ENCODE measurements at regions not wholly inside any gene's neighbourhood (a gene's known extent, or its start where the extent isn't known, plus 50 kb on each side); places are given as distances from the start of the nearest gene placed in this dataset.

GRCh38 chr11:96893988-96894387, 504.2 kb downstream of the JRKL start:
- Mint-ChIP-seq H3K27ac (no peak overlapping the region), H3K4me1 (no peaks in the 10 kb centered on the region), H3K36me3 (no peaks in the 10 kb centered on the region), H3K27me3 (no peaks in the 10 kb centered on the region), H3K4me3 (no peak overlapping the region), H3K9me3 (ENCODE audit: low read depth) (peaks cover 4% of the 10 kb centered on the region)
- CTCF ChIA-PET = no interaction called here
- ATAC-seq (no peak), DNase-seq (no peak)

- Mint-ChIP-seq H3K27me3 (no peaks in the 10 kb centered on the region), H3K9me3 (ENCODE audit: low read depth) (peaks cover 4% of the 10 kb centered on the region), H3K27ac (no peak overlapping the region)
Measured at GRCh38 chr11:96894587-96894986, 504.8 kb downstream of the JRKL start.

GRCh38 chr11:96899971-96900370, 510.2 kb downstream of the JRKL start:
- no peak for ATAC-seq
- Mint-ChIP-seq H3K36me3 (no peaks in the 10 kb centered on the region), H3K4me3 (no peak overlapping the region), H3K27ac (no peak overlapping the region), H3K9me3 (ENCODE audit: low read depth) (peaks cover 2% of the 10 kb centered on the region), H3K27me3 (no peaks in the 10 kb centered on the region), H3K4me1 (no peaks in the 10 kb centered on the region)
- CTCF ChIA-PET = no interaction called here
- DNase-seq = no peak

More at GRCh38 chr11:96894587-96894986, 504.8 kb downstream of the JRKL start:
- DNase-seq (no peak), ATAC-seq (no peak)
- CTCF ChIA-PET = no interaction called here
- no peaks in the 10 kb centered on the region for H3K36me3 Mint-ChIP-seq
- H3K4me1 Mint-ChIP-seq = no peaks in the 10 kb centered on the region
- H3K4me3 Mint-ChIP-seq = no peak overlapping the region

GRCh38 chr11:96905143-96905542, 515.3 kb downstream of the JRKL start:
- H3K4me3 Mint-ChIP-seq = no peak overlapping the region
- H3K4me1 Mint-ChIP-seq = no peaks in the 10 kb centered on the region
- H3K9me3 Mint-ChIP-seq (ENCODE audit: low read depth) = peaks cover 2% of the 10 kb centered on the region
- no peaks in the 10 kb centered on the region for H3K36me3 Mint-ChIP-seq
- CTCF ChIA-PET = no interaction called here
- no peaks in the 10 kb centered on the region for H3K27me3 Mint-ChIP-seq
- no peak overlapping the region for H3K27ac Mint-ChIP-seq
- ATAC-seq (no peak), DNase-seq (no peak)

GRCh38 chr11:96905663-96906062, 515.9 kb downstream of the JRKL start:
- Mint-ChIP-seq H3K27ac (no peak overlapping the region), H3K27me3 (no peaks in the 10 kb centered on the region), H3K9me3 (ENCODE audit: low read depth) (peaks cover 2% of the 10 kb centered on the region), H3K4me3 (no peak overlapping the region), H3K4me1 (no peaks in the 10 kb centered on the region), H3K36me3 (no peaks in the 10 kb centered on the region)
- ATAC-seq (no peak), DNase-seq (no peak)
- CTCF ChIA-PET = no interaction called here

- H3K27me3 Mint-ChIP-seq = no peaks in the 10 kb centered on the region
- H3K36me3 Mint-ChIP-seq = no peaks in the 10 kb centered on the region
- ATAC-seq = no peak
- no peaks in the 10 kb centered on the region for H3K4me1 Mint-ChIP-seq
- H3K9me3 Mint-ChIP-seq (ENCODE audit: low read depth) = peaks cover 2% of the 10 kb centered on the region
- H3K27ac Mint-ChIP-seq = no peak overlapping the region
- DNase-seq = no peak
- no peak overlapping the region for H3K4me3 Mint-ChIP-seq
- CTCF ChIA-PET = no interaction called here
Measured at GRCh38 chr11:96906476-96906875, 516.7 kb downstream of the JRKL start.

GRCh38 chr11:96925862-96926261, 536.0 kb downstream of the JRKL start:
- H3K9me3 Mint-ChIP-seq (ENCODE audit: low read depth) = peaks cover 2% of the 10 kb centered on the region
- ATAC-seq = no peak
- no peaks in the 10 kb centered on the region for H3K4me1 Mint-ChIP-seq
- no peak overlapping the region for H3K4me3 Mint-ChIP-seq
- H3K27ac Mint-ChIP-seq = no peak overlapping the region
- H3K36me3 Mint-ChIP-seq = no peaks in the 10 kb centered on the region
- H3K27me3 Mint-ChIP-seq = no peaks in the 10 kb centered on the region
- DNase-seq = no peak
- CTCF ChIA-PET = no interaction called here

- DNase-seq = no peak
- no peak overlapping the region for H3K27ac Mint-ChIP-seq
- CTCF ChIA-PET = no interaction called here
- no peaks in the 10 kb centered on the region for H3K36me3 Mint-ChIP-seq
- peaks cover 6% of the 10 kb centered on the region for H3K9me3 Mint-ChIP-seq (ENCODE audit: low read depth)
- no peak overlapping the region for H3K4me3 Mint-ChIP-seq
- no peak for ATAC-seq
- H3K4me1 Mint-ChIP-seq = no peaks in the 10 kb centered on the region
- H3K27me3 Mint-ChIP-seq = no peaks in the 10 kb centered on the region
Measured at GRCh38 chr11:96940227-96940626, 550.4 kb downstream of the JRKL start.

- no peaks in the 10 kb centered on the region for H3K4me1 Mint-ChIP-seq
- CTCF ChIA-PET = no interaction called here
- H3K36me3 Mint-ChIP-seq = no peaks in the 10 kb centered on the region
- no peak overlapping the region for H3K27ac Mint-ChIP-seq
- no peaks in the 10 kb centered on the region for H3K27me3 Mint-ChIP-seq
- no peak overlapping the region for H3K4me3 Mint-ChIP-seq
- H3K9me3 Mint-ChIP-seq (ENCODE audit: low read depth) = peaks cover 4% of the 10 kb centered on the region
- DNase-seq (no peak), ATAC-seq (no peak)
Measured at GRCh38 chr11:96942855-96943254, 553.0 kb downstream of the JRKL start.

GRCh38 chr11:96943970-96944369, 554.2 kb downstream of the JRKL start:
- Mint-ChIP-seq H3K4me1 (no peaks in the 10 kb centered on the region), H3K27ac (no peak overlapping the region), H3K4me3 (no peak overlapping the region), H3K27me3 (no peaks in the 10 kb centered on the region), H3K36me3 (no peaks in the 10 kb centered on the region), H3K9me3 (ENCODE audit: low read depth) (no peaks in the 10 kb centered on the region)
- CTCF ChIA-PET = no interaction called here
- DNase-seq (no peak), ATAC-seq (no peak)

GRCh38 chr11:96948066-96948465, 558.3 kb downstream of the JRKL start:
- CTCF ChIA-PET = no interaction called here
- no peak for DNase-seq
- Mint-ChIP-seq H3K9me3 (ENCODE audit: low read depth) (no peaks in the 10 kb centered on the region), H3K36me3 (no peaks in the 10 kb centered on the region), H3K4me1 (no peaks in the 10 kb centered on the region), H3K4me3 (no peak overlapping the region), H3K27me3 (no peaks in the 10 kb centered on the region), H3K27ac (no peak overlapping the region)
- ATAC-seq = no peak

- Mint-ChIP-seq H3K27me3 (no peaks in the 10 kb centered on the region), H3K9me3 (ENCODE audit: low read depth) (no peaks in the 10 kb centered on the region)
Measured at GRCh38 chr11:96949464-96949863, 559.7 kb downstream of the JRKL start.

GRCh38 chr11:96954587-96955242, 564.9 kb downstream of the JRKL start:
- Mint-ChIP-seq H3K36me3 (no peaks in the 10 kb centered on the region), H3K4me3 (no peak overlapping the region)
- CTCF ChIA-PET = no interaction called here

More at GRCh38 chr11:96949464-96949863, 559.7 kb downstream of the JRKL start:
- H3K4me1 Mint-ChIP-seq = no peaks in the 10 kb centered on the region
- ATAC-seq (no peak), DNase-seq (no peak)
- CTCF ChIA-PET = no interaction called here
- H3K27ac Mint-ChIP-seq = no peak overlapping the region
- H3K36me3 Mint-ChIP-seq = no peaks in the 10 kb centered on the region
- no peak overlapping the region for H3K4me3 Mint-ChIP-seq

GRCh38 chr11:96960476-96960875, 570.7 kb downstream of the JRKL start:
- DNase-seq (no peak), ATAC-seq (no peak)
- no peak overlapping the region for H3K4me3 Mint-ChIP-seq
- H3K4me1 Mint-ChIP-seq = no peaks in the 10 kb centered on the region
- no peak overlapping the region for H3K27ac Mint-ChIP-seq
- H3K27me3 Mint-ChIP-seq = no peaks in the 10 kb centered on the region
- CTCF ChIA-PET = no interaction called here
- H3K9me3 Mint-ChIP-seq (ENCODE audit: low read depth) = peaks cover 2% of the 10 kb centered on the region
- no peaks in the 10 kb centered on the region for H3K36me3 Mint-ChIP-seq

More at GRCh38 chr11:96954587-96955242, 564.9 kb downstream of the JRKL start:
- DNase-seq (no peak), ATAC-seq (no peak)
- Mint-ChIP-seq H3K27ac (no peak overlapping the region), H3K27me3 (no peaks in the 10 kb centered on the region), H3K4me1 (no peaks in the 10 kb centered on the region), H3K9me3 (ENCODE audit: low read depth) (no peaks in the 10 kb centered on the region)

GRCh38 chr11:96960926-96961325, 571.1 kb downstream of the JRKL start:
- CTCF ChIA-PET = no interaction called here
- no peaks in the 10 kb centered on the region for H3K36me3 Mint-ChIP-seq
- H3K4me1 Mint-ChIP-seq = no peaks in the 10 kb centered on the region
- no peak overlapping the region for H3K27ac Mint-ChIP-seq
- H3K27me3 Mint-ChIP-seq = no peaks in the 10 kb centered on the region
- no peak for DNase-seq
- no peak for ATAC-seq
- peaks cover 2% of the 10 kb centered on the region for H3K9me3 Mint-ChIP-seq (ENCODE audit: low read depth)
- H3K4me3 Mint-ChIP-seq = no peak overlapping the region

Data from activated CD8-positive, alpha-beta memory T cell treated with anti-CD3 and anti-CD28 coated beads, Interleukin-2, amount 10 ng/mL, durations not matched to agents 7 days and 5 days (primary cell).